ENCODE measurements at regions not wholly inside any gene's neighbourhood (a gene's known extent, or its start where the extent isn't known, plus 50 kb on each side); places are given as distances from the start of the nearest gene placed in this dataset.

- no peak for TF ChIP-seq CTCF (IDR thresholded peaks at IDR 0.05)
- TF ChIP-seq POLR2AphosphoS5 (IDR thresholded peaks at IDR 0.05): no peak
- TF ChIP-seq POLR2A (IDR thresholded peaks at IDR 0.05; ENCODE audit: low read depth): no peak
- no peak for TF ChIP-seq EP300 (IDR thresholded peaks at IDR 0.05)
Observed at GRCh38 chr2:133674433-133675331, 106.4 kb upstream of the NCKAP5 start.

Measured in esophagus muscularis mucosa (tissue), 4 donors.